ENCODE measurements at regions not wholly inside any gene's neighbourhood (a gene's known extent, or its start where the extent isn't known, plus 50 kb on each side); places are given as distances from the start of the nearest gene placed in this dataset.

- Histone ChIP-seq H3K36me3 (ENCODE audit: control insufficient read depth in 2 of 2, insufficient read depth in 1 of 2, low read length in 2 of 2) (no peaks in the 10 kb centered on the region), H3K4me1 (ENCODE audit: control insufficient read depth, insufficient read depth, low read length) (no peaks in the 10 kb centered on the region), H3K27ac (ENCODE audit: extremely low read depth, low read depth, low read length) (no peak overlapping the region), H3K9me3 (ENCODE audit: control insufficient read depth, insufficient read depth, low read depth, low read length) (no peaks in the 10 kb centered on the region), H3K4me3 (ENCODE audit: low read depth, low read length) (no peak overlapping the region)
- TF ChIP-seq ZNF529 (tag by site-specific recombination; IDR thresholded peaks at IDR 0.05; ENCODE audit: insufficient replicate concordance) (no peak), ZNF354C (tag by site-specific recombination; IDR thresholded peaks at IDR 0.05; ENCODE audit: borderline replicate concordance, low read depth) (no peak), ZSCAN23 (tag by site-specific recombination; IDR thresholded peaks at IDR 0.05) (no peak), HOXA7 (CRISPR knock-in tag; IDR thresholded peaks at IDR 0.05; ENCODE audit: borderline replicate concordance) (no peak), ZBTB44 (tag by site-specific recombination; IDR thresholded peaks at IDR 0.05) (no peak), ZNF121 (tag by site-specific recombination; IDR thresholded peaks at IDR 0.05) (no peak), ZNF600 (tag by site-specific recombination; IDR thresholded peaks at IDR 0.05) (no peak), ZNF335 (tag by site-specific recombination; conservative IDR thresholded peaks at IDR 0.05) (no peak), PBX3 (CRISPR knock-in tag; IDR thresholded peaks at IDR 0.05) (no peak)
- POLR2A ChIA-PET, result no interaction called here
- CTCF ChIA-PET, result interaction anchor here (0.6 kb wide), 1 partner anchor 1714 kb away, joined by 3 read pairs; no protein-coding TSS in a partner anchor
These were observed 1186.3 kb downstream of the EFNB2 start for GRCh38 chr13:105349082-105349723.

- no peak overlapping the region for H3K27ac ChIP-seq (ENCODE audit: extremely low read depth, low read depth, low read length)
- POLR2A ChIA-PET, result no interaction called here
These were observed 1189.2 kb downstream of the EFNB2 start for GRCh38 chr13:105346141-105346775.

More at GRCh38 chr13:105346141-105346775, 1189.2 kb downstream of the EFNB2 start:
- H3K4me3 ChIP-seq (ENCODE audit: low read depth, low read length), result no peak overlapping the region
- no peaks in the 10 kb centered on the region for H3K9me3 ChIP-seq (ENCODE audit: control insufficient read depth, insufficient read depth, low read depth, low read length)
- CTCF ChIA-PET, result no interaction called here
- no peaks in the 10 kb centered on the region for H3K36me3 ChIP-seq (ENCODE audit: control insufficient read depth in 2 of 2, insufficient read depth in 1 of 2, low read length in 2 of 2)
- no peak for TF ChIP-seq ZNF624 (tag by site-specific recombination; IDR thresholded peaks at IDR 0.05)
- TF ChIP-seq ZNF169 (tag by site-specific recombination; IDR thresholded peaks at IDR 0.05), result no peak
- TF ChIP-seq ZNF223 (tag by site-specific recombination; IDR thresholded peaks at IDR 0.05), result no peak
- TF ChIP-seq ZNF155 (tag by site-specific recombination; IDR thresholded peaks at IDR 0.05), result no peak
- TF ChIP-seq ZNF157 (tag by site-specific recombination; IDR thresholded peaks at IDR 0.05), result no peak
- TF ChIP-seq KLF10 (tag by site-specific recombination; IDR thresholded peaks at IDR 0.05), result no peak
- no peak for TF ChIP-seq ZNF292 (tag by site-specific recombination; IDR thresholded peaks at IDR 0.05; ENCODE audit: borderline replicate concordance, low read depth)
- TF ChIP-seq HOXD13 (CRISPR knock-in tag; IDR thresholded peaks at IDR 0.05; ENCODE audit: borderline replicate concordance), result no peak
- no peak for TF ChIP-seq ZIC2 (tag by site-specific recombination; IDR thresholded peaks at IDR 0.05)
- no peak for TF ChIP-seq ZNF266 (tag by site-specific recombination; IDR thresholded peaks at IDR 0.05; ENCODE audit: low read depth)
- TF ChIP-seq, protein P1, sequence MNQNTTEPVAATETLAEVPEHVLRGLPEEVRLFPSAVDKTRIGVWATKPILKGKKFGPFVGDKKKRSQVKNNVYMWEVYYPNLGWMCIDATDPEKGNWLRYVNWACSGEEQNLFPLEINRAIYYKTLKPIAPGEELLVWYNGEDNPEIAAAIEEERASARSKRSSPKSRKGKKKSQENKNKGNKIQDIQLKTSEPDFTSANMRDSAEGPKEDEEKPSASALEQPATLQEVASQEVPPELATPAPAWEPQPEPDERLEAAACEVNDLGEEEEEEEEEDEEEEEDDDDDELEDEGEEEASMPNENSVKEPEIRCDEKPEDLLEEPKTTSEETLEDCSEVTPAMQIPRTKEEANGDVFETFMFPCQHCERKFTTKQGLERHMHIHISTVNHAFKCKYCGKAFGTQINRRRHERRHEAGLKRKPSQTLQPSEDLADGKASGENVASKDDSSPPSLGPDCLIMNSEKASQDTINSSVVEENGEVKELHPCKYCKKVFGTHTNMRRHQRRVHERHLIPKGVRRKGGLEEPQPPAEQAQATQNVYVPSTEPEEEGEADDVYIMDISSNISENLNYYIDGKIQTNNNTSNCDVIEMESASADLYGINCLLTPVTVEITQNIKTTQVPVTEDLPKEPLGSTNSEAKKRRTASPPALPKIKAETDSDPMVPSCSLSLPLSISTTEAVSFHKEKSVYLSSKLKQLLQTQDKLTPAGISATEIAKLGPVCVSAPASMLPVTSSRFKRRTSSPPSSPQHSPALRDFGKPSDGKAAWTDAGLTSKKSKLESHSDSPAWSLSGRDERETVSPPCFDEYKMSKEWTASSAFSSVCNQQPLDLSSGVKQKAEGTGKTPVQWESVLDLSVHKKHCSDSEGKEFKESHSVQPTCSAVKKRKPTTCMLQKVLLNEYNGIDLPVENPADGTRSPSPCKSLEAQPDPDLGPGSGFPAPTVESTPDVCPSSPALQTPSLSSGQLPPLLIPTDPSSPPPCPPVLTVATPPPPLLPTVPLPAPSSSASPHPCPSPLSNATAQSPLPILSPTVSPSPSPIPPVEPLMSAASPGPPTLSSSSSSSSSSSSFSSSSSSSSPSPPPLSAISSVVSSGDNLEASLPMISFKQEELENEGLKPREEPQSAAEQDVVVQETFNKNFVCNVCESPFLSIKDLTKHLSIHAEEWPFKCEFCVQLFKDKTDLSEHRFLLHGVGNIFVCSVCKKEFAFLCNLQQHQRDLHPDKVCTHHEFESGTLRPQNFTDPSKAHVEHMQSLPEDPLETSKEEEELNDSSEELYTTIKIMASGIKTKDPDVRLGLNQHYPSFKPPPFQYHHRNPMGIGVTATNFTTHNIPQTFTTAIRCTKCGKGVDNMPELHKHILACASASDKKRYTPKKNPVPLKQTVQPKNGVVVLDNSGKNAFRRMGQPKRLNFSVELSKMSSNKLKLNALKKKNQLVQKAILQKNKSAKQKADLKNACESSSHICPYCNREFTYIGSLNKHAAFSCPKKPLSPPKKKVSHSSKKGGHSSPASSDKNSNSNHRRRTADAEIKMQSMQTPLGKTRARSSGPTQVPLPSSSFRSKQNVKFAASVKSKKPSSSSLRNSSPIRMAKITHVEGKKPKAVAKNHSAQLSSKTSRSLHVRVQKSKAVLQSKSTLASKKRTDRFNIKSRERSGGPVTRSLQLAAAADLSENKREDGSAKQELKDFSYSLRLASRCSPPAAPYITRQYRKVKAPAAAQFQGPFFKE (tag by site-specific recombination; IDR thresholded peaks at IDR 0.05; ENCODE audit: borderline replicate concordance), result no peak
- no peaks in the 10 kb centered on the region for H3K4me1 ChIP-seq (ENCODE audit: control insufficient read depth, insufficient read depth, low read length)
